B cell (primary cell): ENCODE measurements at regions not wholly inside any gene's neighbourhood (a gene's known extent, or its start where the extent isn't known, plus 50 kb on each side); places are given as distances from the start of the nearest gene placed in this dataset.

Experiments used
- ATAC-seq: fragments of 200-7000 bp; cut with Tn5 transposase; one replicate; pipeline ENCODE4 v1.10.0; 2021; ENCODE audit warnings: low read depth, mild to moderate bottlenecking, moderate number of reproducible peaks, moderate library complexity
- CTCF ChIA-PET: fragments of 350-600 bp; sonication (Branson Sonifier 250); formaldehyde crosslinking; loops from one replicate; lab custom pipeline; 2021; ENCODE audit warnings: antibody characterized with exemption, inconsistent platforms; lab: Charles Lee
- POLR2A ChIA-PET: fragments of 350-600 bp; sonication (Branson Sonifier 250); formaldehyde crosslinking; loops from one replicate; lab custom pipeline; 2021; ENCODE audit warnings: antibody characterized with exemption; lab: Charles Lee
- DNase-seq: peaks from one replicate; pipeline ENCODE4 v3.0.0; 2013
- H2AFZ ChIP-seq: 2 replicates; pipeline ENCODE4 v1.6.1; 2012; ENCODE audit warnings: mild to moderate bottlenecking, low read depth, low read length; ENCODE audit not compliant: insufficient read depth, poor library complexity, severe bottlenecking
- H3K27ac ChIP-seq, 2 donors: 1 replicate in 1 of 2; 2 replicates in 1 of 2; pipeline ENCODE4 v1.5.1; 2012 to 2013; ENCODE audit warnings: low read length in 2 of 2, mild to moderate bottlenecking in 2 of 2, moderate library complexity in 1 of 2
- H3K27me3 ChIP-seq, 4 experiments: fragments of 200-600 bp in 1 of 4; sonication (generic) in 1 of 4; replicated peaks in 1 of 4; 1 replicate in 2 of 4; 2 replicates in 2 of 4; pipeline versions ENCODE4 v1.6.1 to v1.7.0; 2013 to 2016; ENCODE audit warnings: low read length in 3 of 4, mild to moderate bottlenecking in 2 of 4, mixed read lengths in 1 of 4, moderate library complexity in 1 of 4; ENCODE audit not compliant: insufficient read depth in 4 of 4, control insufficient read depth in 3 of 4; ENCODE audit errors: control extremely low read depth in 1 of 4
- H3K36me3 ChIP-seq, 2 experiments: replicated peaks in 1 of 2; 1 replicate in 1 of 2; 2 replicates in 1 of 2; pipeline versions ENCODE4 v1.6.1 to v1.7.1; 2013; ENCODE audit warnings: low read length in 1 of 2; ENCODE audit not compliant: insufficient read depth in 2 of 2, control insufficient read depth in 1 of 2; ENCODE audit errors: control extremely low read depth in 1 of 2, extremely low read depth in 1 of 2
- H3K4me1 ChIP-seq, 2 donors: fragments of 200-600 bp in 1 of 2; sonication (generic) in 1 of 2; 1 replicate in 1 of 2; 2 replicates in 1 of 2; pipeline versions ENCODE4 v1.5.1 to v1.6.1; 2013 to 2017; ENCODE audit warnings: low read length in 2 of 2; ENCODE audit not compliant: control insufficient read depth in 2 of 2, insufficient read depth in 2 of 2
- H3K4me2 ChIP-seq: replicated peaks from 2 replicates; pipeline ENCODE3; 2012; ENCODE audit warnings: mild to moderate bottlenecking, low read depth, low read length; ENCODE audit not compliant: poor library complexity, severe bottlenecking
- H3K4me3 ChIP-seq, 5 experiments: fragments of 200-600 bp in 1 of 5; sonication (generic) in 1 of 5; 1 replicate in 3 of 5; 2 replicates in 2 of 5; pipeline versions ENCODE4 v1.5.1 to v1.7.0; 2011 to 2016; ENCODE audit warnings: low read length in 4 of 5, mild to moderate bottlenecking in 4 of 5, low read depth in 2 of 5, control low read depth in 1 of 5, moderate library complexity in 1 of 5; ENCODE audit not compliant: insufficient read depth in 1 of 5; ENCODE audit errors: control extremely low read depth in 1 of 5, extremely low read depth in 1 of 5
- H3K79me2 ChIP-seq: fragments of 200-600 bp; sonication (generic); one replicate; pipeline ENCODE4 v1.6.0; 2016; ENCODE audit warnings: low read length; ENCODE audit not compliant: control insufficient read depth, insufficient read depth
- H3K9ac ChIP-seq: fragments of 200-600 bp; sonication (generic); 2 replicates; pipeline ENCODE4 v1.6.1; 2017; ENCODE audit warnings: mild to moderate bottlenecking, low read length, moderate library complexity
- H3K9me3 ChIP-seq, 3 donors: one replicate each; pipeline versions ENCODE4 v1.6.1 to v1.7.1; 2013; ENCODE audit warnings: low read length in 2 of 3; ENCODE audit not compliant: control insufficient read depth in 2 of 3, insufficient read depth in 1 of 3; ENCODE audit errors: control extremely low read depth in 1 of 3
- H4K20me1 ChIP-seq: 2 replicates; pipeline ENCODE4 v1.6.0; 2012; ENCODE audit warnings: mild to moderate bottlenecking, low read length; ENCODE audit not compliant: insufficient read depth, control insufficient read depth, poor library complexity, severe bottlenecking
- H3K27ac Mint-ChIP-seq: one replicate; pipeline ENCODE4 v1.8.0; 2021; ENCODE audit warnings: mixed read lengths
- H3K27me3 Mint-ChIP-seq: one replicate; pipeline ENCODE4 v1.8.0; 2021; ENCODE audit warnings: mixed read lengths
- H3K4me1 Mint-ChIP-seq: one replicate; pipeline ENCODE4 v1.8.0; 2021; ENCODE audit warnings: mixed read lengths
- H3K4me3 Mint-ChIP-seq: one replicate; pipeline ENCODE4 v1.8.0; 2021; ENCODE audit warnings: mixed read lengths
- H3K9me3 Mint-ChIP-seq: one replicate; pipeline ENCODE4 v1.8.0; 2022; ENCODE audit warnings: mixed read lengths; ENCODE audit not compliant: insufficient read depth
- EZH2 ChIP-seq: IDR thresholded peaks from 2 replicates; pipeline ENCODE4 v1.6.1; 2012; ENCODE audit warnings: borderline replicate concordance, low read depth, mild to moderate bottlenecking, moderate library complexity, low read length; ENCODE audit not compliant: insufficient read depth, poor library complexity, severe bottlenecking
- WGBS: methylation state at CpG from one replicate; pipeline ENCODE4 v1.1.5; 2013; ENCODE audit warnings: missing lambda C conversion rate; ENCODE audit not compliant: insufficient coverage; 5-methylcytosine and 5-hydroxymethylcytosine counted together
- intact Hi-C: fragments of 100-400 bp; cut with micrococcal nuclease; formaldehyde crosslinking; loops from one replicate; pipeline ENCODE4 v1.10.0; 2022
- TF ChIP-seq, protein P1 (sequence below): fragments of 200-600 bp; IDR thresholded peaks from one replicate; pipeline ENCODE4 v1.8.0; 2022; ENCODE audit warnings: antibody characterized with exemption, mild to moderate bottlenecking

DNA sequence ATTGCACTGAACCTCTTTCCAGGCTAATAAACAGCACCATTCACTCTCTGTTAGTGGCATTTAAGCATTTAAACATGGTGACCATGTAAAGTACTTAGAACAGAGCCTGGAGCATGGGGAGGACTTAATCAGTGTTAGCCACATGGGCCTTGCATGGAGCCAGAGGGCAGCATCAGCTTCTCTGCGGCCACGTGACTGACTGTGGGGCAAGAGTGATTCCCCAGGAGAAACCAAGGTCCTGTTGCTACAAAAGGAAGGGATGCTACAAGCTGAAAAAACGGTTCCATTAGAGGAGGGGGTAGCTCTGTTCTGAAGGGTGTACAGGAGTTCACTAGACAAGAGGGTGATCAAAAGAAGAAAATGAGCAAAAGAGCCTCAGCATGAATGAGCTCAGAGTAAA lies 256.8 kb downstream of the MATN1 start:
- no peak overlapping the region for H3K27ac Mint-ChIP-seq
- no peak overlapping the region for H3K4me3 Mint-ChIP-seq
- ChIA-PET CTCF (no interaction called here), POLR2A (no interaction called here)
- Histone ChIP-seq H3K79me2 (no peaks in the 10 kb centered on the region), H3K27me3 (no peaks in the 10 kb centered on the region), H3K9ac (no peak overlapping the region), H3K36me3 (no peaks in the 10 kb centered on the region), H3K27ac (no peak overlapping the region), H3K4me2 (no peak overlapping the region), H3K4me3 (no peak overlapping the region), H3K4me1 (no peaks in the 10 kb centered on the region), H3K9me3 (no peaks in the 10 kb centered on the region), H2AFZ (no peak overlapping the region), H4K20me1 (no peaks in the 10 kb centered on the region)
- peaks cover 12% of the 10 kb centered on the region for H3K27me3 Mint-ChIP-seq
- TF ChIP-seq, protein P1, sequence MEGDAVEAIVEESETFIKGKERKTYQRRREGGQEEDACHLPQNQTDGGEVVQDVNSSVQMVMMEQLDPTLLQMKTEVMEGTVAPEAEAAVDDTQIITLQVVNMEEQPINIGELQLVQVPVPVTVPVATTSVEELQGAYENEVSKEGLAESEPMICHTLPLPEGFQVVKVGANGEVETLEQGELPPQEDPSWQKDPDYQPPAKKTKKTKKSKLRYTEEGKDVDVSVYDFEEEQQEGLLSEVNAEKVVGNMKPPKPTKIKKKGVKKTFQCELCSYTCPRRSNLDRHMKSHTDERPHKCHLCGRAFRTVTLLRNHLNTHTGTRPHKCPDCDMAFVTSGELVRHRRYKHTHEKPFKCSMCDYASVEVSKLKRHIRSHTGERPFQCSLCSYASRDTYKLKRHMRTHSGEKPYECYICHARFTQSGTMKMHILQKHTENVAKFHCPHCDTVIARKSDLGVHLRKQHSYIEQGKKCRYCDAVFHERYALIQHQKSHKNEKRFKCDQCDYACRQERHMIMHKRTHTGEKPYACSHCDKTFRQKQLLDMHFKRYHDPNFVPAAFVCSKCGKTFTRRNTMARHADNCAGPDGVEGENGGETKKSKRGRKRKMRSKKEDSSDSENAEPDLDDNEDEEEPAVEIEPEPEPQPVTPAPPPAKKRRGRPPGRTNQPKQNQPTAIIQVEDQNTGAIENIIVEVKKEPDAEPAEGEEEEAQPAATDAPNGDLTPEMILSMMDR, result no peak
- TF ChIP-seq EZH2, result no peak
- intact Hi-C loops, result no loop called here
- ATAC-seq, result no peak
- H3K9me3 Mint-ChIP-seq, result no peaks in the 10 kb centered on the region
- no peak for DNase-seq
- H3K4me1 Mint-ChIP-seq, result no peaks in the 10 kb centered on the region
- WGBS, result 63% methylated on average over 3 of the region's 3 CpGs

DNA sequence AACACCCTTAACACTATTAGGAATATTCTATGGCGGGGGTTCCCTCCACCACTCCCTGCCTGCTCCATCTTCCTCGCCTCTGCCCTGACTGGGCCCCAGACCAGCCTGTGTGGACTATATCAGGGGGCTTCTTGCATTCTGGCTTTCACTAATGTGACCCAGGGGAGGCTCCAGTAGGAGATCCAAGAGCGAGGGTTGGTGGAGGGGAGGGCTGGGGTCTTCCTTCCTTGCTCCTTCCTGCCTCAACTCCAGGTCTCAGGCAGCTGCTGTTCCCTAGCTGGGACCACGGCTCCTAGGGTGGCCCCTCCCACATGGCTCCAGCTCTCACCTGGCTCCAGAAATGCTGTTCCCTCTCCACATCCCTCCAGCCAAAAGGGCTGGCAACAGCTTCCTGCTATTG lies 257.4 kb downstream of the MATN1 start:
- DNase-seq (no peak), ATAC-seq (no peak)
- no peaks in the 10 kb centered on the region for H3K4me1 Mint-ChIP-seq
- 22% methylated on average over 1 of the region's 4 CpGs for WGBS
- H3K4me1 ChIP-seq, result no peaks in the 10 kb centered on the region
- no peaks in the 10 kb centered on the region for H3K79me2 ChIP-seq
- H3K9ac ChIP-seq, result no peak overlapping the region
- no peak overlapping the region for H3K4me3 Mint-ChIP-seq
- H2AFZ ChIP-seq, result no peak overlapping the region
- no peaks in the 10 kb centered on the region for H4K20me1 ChIP-seq
- no peaks in the 10 kb centered on the region for H3K36me3 ChIP-seq
- H3K4me3 ChIP-seq, result no peak overlapping the region
- no peak overlapping the region for H3K27ac Mint-ChIP-seq
- ChIA-PET POLR2A (no interaction called here), CTCF (no interaction called here)
- H3K9me3 ChIP-seq, result no peaks in the 10 kb centered on the region
- intact Hi-C loops, result no loop called here
- no peak for TF ChIP-seq EZH2
- TF ChIP-seq, protein P1, result no peak
- no peaks in the 10 kb centered on the region for H3K9me3 Mint-ChIP-seq
- H3K27ac ChIP-seq, result no peak overlapping the region
- H3K27me3 Mint-ChIP-seq, result peaks cover 12% of the 10 kb centered on the region
- H3K27me3 ChIP-seq, result no peaks in the 10 kb centered on the region
- no peak overlapping the region for H3K4me2 ChIP-seq
